Astrocyte (in vitro differentiated cells and primary cell): ENCODE measurements at regions not wholly inside any gene's neighbourhood (a gene's known extent, or its start where the extent isn't known, plus 50 kb on each side); places are given as distances from the start of the nearest gene placed in this dataset.

Experiments
- CTCF ChIP-seq: IDR thresholded peaks from 2 replicates; pipeline ENCODE4 v1.5.1; 2011; ENCODE audit warnings: low read depth, mild to moderate bottlenecking, inconsistent platforms, low read length, moderate library complexity; ENCODE audit not compliant: insufficient read depth
- EZH2 ChIP-seq: IDR thresholded peaks from 2 replicates; pipeline ENCODE4 v1.6.1; 2012; ENCODE audit warnings: mild to moderate bottlenecking, low read length, inconsistent platforms; ENCODE audit not compliant: insufficient read depth

DNA sequence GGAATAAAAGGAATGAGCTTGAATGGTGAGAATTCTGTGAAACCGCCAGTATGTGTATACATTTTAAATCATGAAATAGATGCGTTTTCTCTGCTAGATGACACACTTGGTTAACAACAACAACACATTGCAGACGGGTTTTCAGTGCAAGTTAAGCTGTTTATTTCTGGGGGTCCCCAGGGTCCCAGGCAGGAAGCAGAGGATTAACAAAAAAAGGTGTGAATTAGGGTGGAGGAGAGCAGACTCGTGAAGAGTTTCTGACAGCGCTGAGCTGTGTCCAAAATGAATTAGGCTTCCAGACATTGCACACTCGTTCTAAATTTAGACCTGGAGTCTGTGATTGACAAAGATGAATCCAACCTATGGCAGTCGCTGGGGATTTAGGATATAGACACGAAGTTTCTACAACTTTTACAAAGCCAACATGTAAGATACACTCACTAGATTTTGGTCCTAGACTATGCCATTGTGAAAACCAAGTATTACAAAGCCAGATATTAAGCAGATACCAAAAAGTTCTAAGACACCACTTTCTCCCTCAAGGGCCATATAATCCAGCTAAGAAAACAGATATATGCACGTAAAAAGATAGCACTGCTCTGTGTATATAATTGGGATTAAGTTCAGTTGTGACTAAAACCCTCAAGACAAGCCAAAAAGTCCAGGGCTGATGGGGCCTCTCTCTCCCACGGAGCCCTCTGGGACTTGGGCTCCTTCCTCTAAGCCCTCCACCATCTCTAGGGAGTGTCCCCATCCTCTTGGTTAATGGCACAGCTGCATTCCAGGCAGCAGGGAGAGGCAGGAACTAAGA, 120.2 kb downstream of the ACAA2 start:
- no peak for TF ChIP-seq CTCF
- no peak for TF ChIP-seq EZH2
